ENCODE measurements at regions not wholly inside any gene's neighbourhood (a gene's known extent, or its start where the extent isn't known, plus 50 kb on each side); places are given as distances from the start of the nearest gene placed in this dataset.

- ChIA-PET CTCF (ENCODE audit: partially characterized antibody) (no interaction called here), POLR2A (ENCODE audit: partially characterized antibody) (no interaction called here)
- no peak overlapping the region for H2BK20ac ChIP-seq (ENCODE audit: low read length)
- 92% methylated on average over 2 of the region's 2 CpGs; no CpG with 5 or more reads in 1 of the 2 experiments for WGBS, 2 experiments (ENCODE audit: extremely low coverage in 1 of 2, insufficient coverage in 1 of 2, insufficient read length in 1 of 2, insufficient replicate concordance in 2 of 2, low coverage in 1 of 2, low lambda C conversion rate in 2 of 2, missing lambda C conversion rate in 1 of 2)
- H3K79me2 ChIP-seq (ENCODE audit: control insufficient read depth in 1 of 2, insufficient read depth in 2 of 2, low read length in 2 of 2) = no peaks in the 10 kb centered on the region
- H3K27me3 ChIP-seq (replicated peaks in 1 of 4; ENCODE audit: control insufficient read depth in 3 of 4, extremely low read depth in 1 of 4, insufficient read depth in 3 of 4, low read length in 3 of 4) = no peaks in the 10 kb centered on the region
- no peak overlapping the region for H4K8ac ChIP-seq (ENCODE audit: extremely low read depth, insufficient read depth, low read length)
- no peak overlapping the region for H3K9ac ChIP-seq (replicated peaks in 1 of 4; ENCODE audit: extremely low read depth in 1 of 4, low read depth in 3 of 4, low read length in 3 of 4)
- no peak overlapping the region for H3K14ac ChIP-seq (ENCODE audit: insufficient read length)
- H3K4me3 ChIP-seq (ENCODE audit: extremely low read depth in 1 of 4, insufficient read depth in 2 of 4, low read depth in 3 of 4, low read length in 4 of 4) = no peak overlapping the region
- no peak overlapping the region for H3K27ac ChIP-seq (ENCODE audit: low read depth, low read length)
- H3K56ac ChIP-seq (replicated peaks; ENCODE audit: insufficient read length, low read depth, low read length) = no peak overlapping the region
- H3K23me2 ChIP-seq (ENCODE audit: low read depth, low read length) = no peaks in the 10 kb centered on the region
- H4K91ac ChIP-seq (replicated peaks; ENCODE audit: insufficient read length, low read length) = no peak overlapping the region
- H3K4ac ChIP-seq (replicated peaks; ENCODE audit: insufficient read length, low read depth, low read length) = no peak overlapping the region
- no peak overlapping the region for H2BK120ac ChIP-seq (replicated peaks; ENCODE audit: low read depth, low read length)
- no peak overlapping the region for H3K4me2 ChIP-seq (ENCODE audit: insufficient read depth in 1 of 2, low read depth in 2 of 2, low read length in 2 of 2)
- no peak for TF ChIP-seq EZH2 (IDR thresholded peaks at IDR 0.05; ENCODE audit: low read depth, low read length, severe bottlenecking)
- no peak for TF ChIP-seq TCF12 (IDR thresholded peaks at IDR 0.05; ENCODE audit: low read depth, low read length)
- no peak for TF ChIP-seq SRF (IDR thresholded peaks at IDR 0.05; ENCODE audit: low read depth, low read length)
- no peak for TF ChIP-seq RFX5 (IDR thresholded peaks at IDR 0.05; ENCODE audit: borderline replicate concordance, low read depth, low read length)
- no peak for TF ChIP-seq TEAD4 (IDR thresholded peaks at IDR 0.05; ENCODE audit: low read depth, low read length)
- no peak for TF ChIP-seq GTF2F1 (IDR thresholded peaks at IDR 0.05; ENCODE audit: borderline replicate concordance, low read depth, low read length)
- TF ChIP-seq BCL11A (IDR thresholded peaks at IDR 0.05; ENCODE audit: low read depth in 2 of 2, low read length in 2 of 2) = no peak
- no peak for TF ChIP-seq RBBP5 (IDR thresholded peaks at IDR 0.05; ENCODE audit: borderline replicate concordance, low read depth, low read length)
- TF ChIP-seq SP1 (IDR thresholded peaks at IDR 0.05; ENCODE audit: low read depth, low read length) = no peak
- no peak overlapping the region for H4K5ac ChIP-seq (ENCODE audit: insufficient read length, low read depth, low read length)
- DNase-seq (ENCODE audit: low read depth in 1 of 2, low spot score in 2 of 2) = no peak
- H2BK12ac ChIP-seq (ENCODE audit: low read depth, low read length) = no peak overlapping the region
- H3K23ac ChIP-seq (ENCODE audit: insufficient read length) = no peak overlapping the region
- H4K20me1 ChIP-seq (replicated peaks in 1 of 2; ENCODE audit: control insufficient read depth in 1 of 2, insufficient read depth in 2 of 2, low read length in 2 of 2) = no peaks in the 10 kb centered on the region
- H2AK5ac ChIP-seq (ENCODE audit: low read depth, low read length) = no peak overlapping the region
- H2AFZ ChIP-seq (ENCODE audit: low read length) = no peak overlapping the region
- no peak overlapping the region for H2BK15ac ChIP-seq (ENCODE audit: low read length)
- H3K9me3 ChIP-seq (ENCODE audit: insufficient read depth in 2 of 2, low read depth in 1 of 2, low read length in 1 of 2) = no peaks in the 10 kb centered on the region
- no peak overlapping the region for H2BK5ac ChIP-seq (ENCODE audit: low read depth, low read length)
- H3K79me1 ChIP-seq (ENCODE audit: low read depth, low read length) = no peaks in the 10 kb centered on the region
- H3K18ac ChIP-seq (ENCODE audit: extremely low read depth, low read length) = no peak overlapping the region
- H3K4me1 ChIP-seq (replicated peaks in 1 of 4; ENCODE audit: control insufficient read depth in 3 of 4, insufficient read depth in 4 of 4, low read length in 3 of 4) = no peaks in the 10 kb centered on the region
- H3K36me3 ChIP-seq (ENCODE audit: control insufficient read depth in 2 of 4, insufficient read depth in 4 of 4, low read length in 3 of 4) = no peaks in the 10 kb centered on the region
- no peak for FAIRE-seq
These were observed 291.2 kb upstream of the RBMS3 start for GRCh38 chr3:28989646-28990089.

Data from H1 (cell line).